LNCaP clone FGC (cell line): ENCODE measurements at regions not wholly inside any gene's neighbourhood (a gene's known extent, or its start where the extent isn't known, plus 50 kb on each side); places are given as distances from the start of the nearest gene placed in this dataset.
A peak's percentile ranks its signal among the peaks of the same experiment; 100 is the strongest.

Experiments used
- DNase-seq: peaks from one replicate; pipeline ENCODE4 v3.0.0-alpha.2; 2011; ENCODE audit warnings: low read depth
- H3K4me3 ChIP-seq: 2 replicates; pipeline ENCODE4 v1.5.1; 2011; ENCODE audit warnings: mild to moderate bottlenecking, low read depth, low read length, control low read depth
- TF ChIP-seq, protein P1 (sequence below): IDR thresholded peaks from 2 replicates; pipeline ENCODE4 v1.5.1; 2012; ENCODE audit warnings: mild to moderate bottlenecking; ENCODE audit not compliant: control insufficient read depth, insufficient read depth; ENCODE audit errors: extremely low read depth

DNA sequence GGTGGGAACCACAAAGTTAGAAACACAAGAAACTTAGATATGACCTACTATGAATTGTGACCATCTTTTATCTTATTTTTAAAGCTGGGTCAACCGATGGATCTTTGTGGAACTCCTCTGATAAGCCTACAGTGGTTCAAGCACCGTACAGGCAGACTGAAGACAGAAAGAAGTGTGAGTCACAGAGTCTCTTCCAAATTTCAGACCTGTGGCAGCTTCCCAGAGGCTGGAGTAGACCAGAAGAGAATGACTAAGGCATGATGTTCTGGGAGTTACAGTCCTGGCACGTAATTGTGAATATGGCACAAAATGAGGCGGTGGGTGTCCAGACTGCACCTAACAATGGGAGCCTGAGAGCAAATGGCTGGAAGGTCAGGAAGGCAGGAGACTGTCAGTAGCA, 70.0 kb downstream of the LMO4 start:
- no peak overlapping the region for H3K4me3 ChIP-seq
- TF ChIP-seq, protein P1, sequence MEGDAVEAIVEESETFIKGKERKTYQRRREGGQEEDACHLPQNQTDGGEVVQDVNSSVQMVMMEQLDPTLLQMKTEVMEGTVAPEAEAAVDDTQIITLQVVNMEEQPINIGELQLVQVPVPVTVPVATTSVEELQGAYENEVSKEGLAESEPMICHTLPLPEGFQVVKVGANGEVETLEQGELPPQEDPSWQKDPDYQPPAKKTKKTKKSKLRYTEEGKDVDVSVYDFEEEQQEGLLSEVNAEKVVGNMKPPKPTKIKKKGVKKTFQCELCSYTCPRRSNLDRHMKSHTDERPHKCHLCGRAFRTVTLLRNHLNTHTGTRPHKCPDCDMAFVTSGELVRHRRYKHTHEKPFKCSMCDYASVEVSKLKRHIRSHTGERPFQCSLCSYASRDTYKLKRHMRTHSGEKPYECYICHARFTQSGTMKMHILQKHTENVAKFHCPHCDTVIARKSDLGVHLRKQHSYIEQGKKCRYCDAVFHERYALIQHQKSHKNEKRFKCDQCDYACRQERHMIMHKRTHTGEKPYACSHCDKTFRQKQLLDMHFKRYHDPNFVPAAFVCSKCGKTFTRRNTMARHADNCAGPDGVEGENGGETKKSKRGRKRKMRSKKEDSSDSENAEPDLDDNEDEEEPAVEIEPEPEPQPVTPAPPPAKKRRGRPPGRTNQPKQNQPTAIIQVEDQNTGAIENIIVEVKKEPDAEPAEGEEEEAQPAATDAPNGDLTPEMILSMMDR = no peak
- DNase-seq = no peak

DNA sequence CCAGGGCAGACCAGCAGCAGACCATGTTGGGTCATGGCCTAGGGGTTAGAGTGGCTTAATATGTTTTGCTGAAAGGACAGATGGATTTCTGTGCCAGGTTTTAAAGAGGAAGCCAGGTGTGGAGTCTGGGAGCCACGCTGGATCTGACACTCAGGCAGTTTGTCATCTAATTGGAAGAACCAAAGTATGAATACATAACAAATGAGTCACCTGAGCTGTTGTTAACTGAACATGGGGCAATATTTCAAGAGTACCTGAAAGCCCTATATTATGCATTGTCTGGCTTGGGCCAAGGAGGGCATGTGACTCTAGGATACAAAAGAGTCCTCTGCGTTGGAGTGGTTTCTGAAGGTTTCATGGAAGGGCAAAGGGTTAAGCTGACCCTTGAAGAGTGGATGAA, 70.6 kb downstream of the LMO4 start:
- TF ChIP-seq, protein P1 = no peak
- H3K4me3 ChIP-seq = no peak overlapping the region
- DNase-seq = no peak

DNA sequence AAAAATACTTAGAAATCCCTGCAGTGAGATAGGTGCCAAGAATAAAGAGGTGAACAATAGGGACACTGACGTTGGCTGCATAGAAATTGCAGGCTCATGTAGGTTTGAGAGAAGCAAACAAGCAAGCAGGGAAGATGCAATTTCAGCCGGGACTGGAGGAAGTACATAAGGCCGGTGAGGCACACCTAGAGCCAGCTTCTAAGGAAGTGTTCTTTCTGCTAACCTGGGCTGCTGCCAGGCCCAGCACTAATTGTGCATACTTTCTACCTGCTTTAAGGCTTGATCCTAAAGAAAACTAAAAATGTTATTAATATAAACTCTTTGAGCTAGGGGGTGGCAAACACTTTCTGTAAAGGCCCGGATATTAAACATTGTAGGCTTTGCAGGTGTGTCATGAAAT, 71.0 kb downstream of the LMO4 start:
- H3K4me3 ChIP-seq = no peak overlapping the region
- peak; percentile 34 for DNase-seq
- TF ChIP-seq, protein P1 = no peak

DNA sequence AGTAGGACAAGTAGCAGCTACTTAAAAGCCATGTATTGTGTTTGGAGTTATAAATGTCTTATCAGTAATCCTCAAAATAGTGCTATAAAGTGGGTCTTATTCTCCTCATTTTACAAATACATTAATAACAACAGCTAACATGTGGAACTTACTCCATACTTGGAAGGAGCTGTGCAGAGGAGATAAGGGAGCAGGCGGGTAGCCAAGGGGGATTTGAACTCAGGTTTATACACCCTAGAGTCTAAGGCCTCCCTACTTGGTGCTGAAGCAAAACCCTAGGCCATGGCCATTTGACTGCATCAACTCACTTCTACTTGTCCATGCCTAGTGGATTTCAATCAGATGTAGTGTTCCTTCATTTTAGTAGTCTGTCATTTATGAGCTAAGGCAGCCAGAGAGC, 72.1 kb downstream of the LMO4 start:
- TF ChIP-seq, protein P1 = no peak
- no peak for DNase-seq
- no peak overlapping the region for H3K4me3 ChIP-seq

- DNase-seq = no peak
- H3K4me3 ChIP-seq = no peak overlapping the region
- TF ChIP-seq, protein P1 = no peak
These were observed 73.7 kb downstream of the LMO4 start for GRCh38 chr1:87402241-87403002.

GRCh38 chr1:87403061-87403820, 74.6 kb downstream of the LMO4 start:
- H3K4me3 ChIP-seq = no peak overlapping the region
- TF ChIP-seq, protein P1 = no peak
- DNase-seq = no peak
